ENCODE measurements at regions not wholly inside any gene's neighbourhood (a gene's known extent, or its start where the extent isn't known, plus 50 kb on each side); places are given as distances from the start of the nearest gene placed in this dataset.

DNA sequence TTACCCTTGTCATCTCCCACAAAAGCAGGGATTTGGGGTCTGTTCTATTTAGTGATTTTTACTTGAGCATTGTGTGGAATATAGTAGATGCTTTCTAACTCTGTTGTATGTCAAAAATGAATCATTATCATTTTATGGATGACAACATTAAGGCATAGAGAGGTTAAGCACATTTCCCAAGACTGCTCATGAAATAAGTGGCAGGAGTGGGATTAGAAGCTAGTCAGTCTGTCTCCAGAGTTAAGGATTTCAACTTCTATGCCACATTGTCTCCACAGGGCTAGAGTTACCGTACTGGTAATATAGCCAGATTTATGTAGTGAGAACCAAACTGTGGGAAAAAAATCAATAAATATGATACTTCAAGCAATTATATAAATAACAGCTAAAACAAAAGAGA, 170.6 kb upstream of the DCN start:
- TF ChIP-seq, protein P1, sequence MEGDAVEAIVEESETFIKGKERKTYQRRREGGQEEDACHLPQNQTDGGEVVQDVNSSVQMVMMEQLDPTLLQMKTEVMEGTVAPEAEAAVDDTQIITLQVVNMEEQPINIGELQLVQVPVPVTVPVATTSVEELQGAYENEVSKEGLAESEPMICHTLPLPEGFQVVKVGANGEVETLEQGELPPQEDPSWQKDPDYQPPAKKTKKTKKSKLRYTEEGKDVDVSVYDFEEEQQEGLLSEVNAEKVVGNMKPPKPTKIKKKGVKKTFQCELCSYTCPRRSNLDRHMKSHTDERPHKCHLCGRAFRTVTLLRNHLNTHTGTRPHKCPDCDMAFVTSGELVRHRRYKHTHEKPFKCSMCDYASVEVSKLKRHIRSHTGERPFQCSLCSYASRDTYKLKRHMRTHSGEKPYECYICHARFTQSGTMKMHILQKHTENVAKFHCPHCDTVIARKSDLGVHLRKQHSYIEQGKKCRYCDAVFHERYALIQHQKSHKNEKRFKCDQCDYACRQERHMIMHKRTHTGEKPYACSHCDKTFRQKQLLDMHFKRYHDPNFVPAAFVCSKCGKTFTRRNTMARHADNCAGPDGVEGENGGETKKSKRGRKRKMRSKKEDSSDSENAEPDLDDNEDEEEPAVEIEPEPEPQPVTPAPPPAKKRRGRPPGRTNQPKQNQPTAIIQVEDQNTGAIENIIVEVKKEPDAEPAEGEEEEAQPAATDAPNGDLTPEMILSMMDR (IDR thresholded peaks at IDR 0.05) = no peak
- TF ChIP-seq POLR2A (IDR thresholded peaks at IDR 0.05) (no peak), POLR2AphosphoS5 (IDR thresholded peaks at IDR 0.05) (no peak)

Data from sigmoid colon (tissue), 4 donors.